Smooth muscle cell (in vitro differentiated cells): ENCODE measurements at regions not wholly inside any gene's neighbourhood (a gene's known extent, or its start where the extent isn't known, plus 50 kb on each side); places are given as distances from the start of the nearest gene placed in this dataset.

Source experiments
- DNase-seq: peaks from one replicate; lab custom pipeline; 2025; ENCODE audit not compliant: unreplicated experiment; lab: John Stamatoyannopoulos, UW
- H2AFZ ChIP-seq: fragments of 200-600 bp; sonication (generic); 2 replicates; pipeline ENCODE4 v1.6.0; 2016; ENCODE audit warnings: antibody characterized with exemption, low read depth, mild to moderate bottlenecking
- H3F3A ChIP-seq: fragments of 200-600 bp; sonication (generic); 2 replicates; pipeline ENCODE4 v1.6.0; 2017; ENCODE audit warnings: antibody characterized with exemption, low read depth
- H3K27ac ChIP-seq: fragments of 200-600 bp; sonication (generic); 2 replicates; pipeline ENCODE4 v1.5.1; 2016; ENCODE audit warnings: low read depth, mild to moderate bottlenecking
- H3K27me3 ChIP-seq: fragments of 200-600 bp; sonication (generic); 2 replicates; pipeline ENCODE4 v1.6.1; 2016; ENCODE audit warnings: low read depth, mild to moderate bottlenecking
- H3K36me3 ChIP-seq: fragments of 200-600 bp; sonication (generic); 2 replicates; pipeline ENCODE4 v1.5.1; 2016; ENCODE audit warnings: low read depth
- H3K4me1 ChIP-seq: fragments of 200-600 bp; sonication (generic); 2 replicates; pipeline ENCODE4 v1.5.1; 2016; ENCODE audit warnings: low read depth
- H3K4me2 ChIP-seq: fragments of 200-600 bp; sonication (generic); 2 replicates; pipeline ENCODE4 v1.6.0; 2016; ENCODE audit warnings: mild to moderate bottlenecking
- H3K4me3 ChIP-seq: fragments of 200-600 bp; sonication (generic); 2 replicates; pipeline ENCODE4 v1.5.1; 2016; ENCODE audit warnings: mild to moderate bottlenecking
- H3K79me2 ChIP-seq: fragments of 200-600 bp; sonication (generic); 2 replicates; pipeline ENCODE4 v1.6.0; 2016; ENCODE audit warnings: low read depth, mild to moderate bottlenecking
- H3K9ac ChIP-seq: fragments of 200-600 bp; sonication (generic); 2 replicates; pipeline ENCODE4 v1.6.0; 2016; ENCODE audit warnings: low read depth
- H3K9me3 ChIP-seq: fragments of 200-600 bp; sonication (generic); replicated peaks from 2 replicates; pipeline ENCODE4 v1.5.1; 2016; ENCODE audit warnings: low read depth
- H4K20me1 ChIP-seq: fragments of 200-600 bp; sonication (generic); 2 replicates; pipeline ENCODE4 v1.6.0; 2016; ENCODE audit warnings: low read depth
- CTCF ChIP-seq: fragments of 200-600 bp; sonication (generic); IDR thresholded peaks from 2 replicates; pipeline ENCODE4 v1.5.1; 2017; ENCODE audit warnings: borderline replicate concordance, mild to moderate bottlenecking, antibody characterized with exemption; ENCODE audit not compliant: insufficient read depth, poor library complexity, severe bottlenecking
- WGBS: methylation state at CpG from one replicate; pipeline ENCODE4 v1.1.7; 2016; ENCODE audit warnings: low lambda C conversion rate; 5-methylcytosine and 5-hydroxymethylcytosine counted together

GRCh38 chr13:64626105-64626504 lies 2604.0 kb downstream of the PCDH9 start:
- no peaks in the 10 kb centered on the region for H3K4me1 ChIP-seq
- no peaks in the 10 kb centered on the region for H3K36me3 ChIP-seq
- no peaks in the 10 kb centered on the region for H3K79me2 ChIP-seq
- no peak overlapping the region for H3K9ac ChIP-seq
- no peaks in the 10 kb centered on the region for H3K9me3 ChIP-seq
- H3K4me3 ChIP-seq = no peak overlapping the region
- no peaks in the 10 kb centered on the region for H3F3A ChIP-seq
- no peak for TF ChIP-seq CTCF
- no peaks in the 10 kb centered on the region for H3K27me3 ChIP-seq
- DNase-seq = no peak
- no peak overlapping the region for H3K27ac ChIP-seq
- H4K20me1 ChIP-seq = no peaks in the 10 kb centered on the region
- no peak overlapping the region for H2AFZ ChIP-seq
- 91% methylated on average over 5 of the region's 5 CpGs for WGBS
- no peak overlapping the region for H3K4me2 ChIP-seq

- Histone ChIP-seq H3K27ac (no peak overlapping the region), H3K4me1 (no peaks in the 10 kb centered on the region), H3F3A (no peaks in the 10 kb centered on the region), H3K79me2 (no peaks in the 10 kb centered on the region), H3K9me3 (no peaks in the 10 kb centered on the region), H4K20me1 (no peaks in the 10 kb centered on the region), H3K4me3 (no peak overlapping the region), H3K4me2 (no peak overlapping the region), H3K9ac (no peak overlapping the region), H2AFZ (no peak overlapping the region), H3K36me3 (no peaks in the 10 kb centered on the region), H3K27me3 (no peaks in the 10 kb centered on the region)
- TF ChIP-seq CTCF = no peak
- over 99% methylated on average over 4 of the region's 4 CpGs for WGBS
- DNase-seq = no peak
Measured at GRCh38 chr13:64617231-64617630, 2612.9 kb downstream of the PCDH9 start.

GRCh38 chr13:64591971-64592370 lies 2638.2 kb downstream of the PCDH9 start:
- Histone ChIP-seq H3K9ac (no peak overlapping the region), H3F3A (no peaks in the 10 kb centered on the region), H3K79me2 (no peaks in the 10 kb centered on the region), H3K4me3 (no peak overlapping the region), H3K27me3 (no peaks in the 10 kb centered on the region), H3K36me3 (no peaks in the 10 kb centered on the region), H3K9me3 (no peaks in the 10 kb centered on the region), H2AFZ (no peak overlapping the region), H3K27ac (no peak overlapping the region), H3K4me1 (no peaks in the 10 kb centered on the region), H4K20me1 (no peaks in the 10 kb centered on the region), H3K4me2 (no peak overlapping the region)
- no peak for DNase-seq
- no peak for TF ChIP-seq CTCF

GRCh38 chr13:64579331-64579730 lies 2650.8 kb downstream of the PCDH9 start:
- Histone ChIP-seq H3K4me2 (no peak overlapping the region), H3K4me1 (no peaks in the 10 kb centered on the region), H3K9ac (no peak overlapping the region), H3K27ac (no peak overlapping the region), H3K36me3 (no peaks in the 10 kb centered on the region), H3K27me3 (no peaks in the 10 kb centered on the region), H4K20me1 (no peaks in the 10 kb centered on the region), H3K9me3 (no peaks in the 10 kb centered on the region), H3K4me3 (no peak overlapping the region), H2AFZ (no peak overlapping the region), H3F3A (no peaks in the 10 kb centered on the region), H3K79me2 (no peaks in the 10 kb centered on the region)
- no peak for DNase-seq
- WGBS = 94% methylated on average over 3 of the region's 3 CpGs
- TF ChIP-seq CTCF = no peak
